ENCODE measurements at regions not wholly inside any gene's neighbourhood (a gene's known extent, or its start where the extent isn't known, plus 50 kb on each side); places are given as distances from the start of the nearest gene placed in this dataset.

GRCh38 chr6:166027761-166028160 lies 139.9 kb downstream of the TBXT start:
- DNase-seq (ENCODE audit: low read depth) = no peak
- TF ChIP-seq, protein P1, sequence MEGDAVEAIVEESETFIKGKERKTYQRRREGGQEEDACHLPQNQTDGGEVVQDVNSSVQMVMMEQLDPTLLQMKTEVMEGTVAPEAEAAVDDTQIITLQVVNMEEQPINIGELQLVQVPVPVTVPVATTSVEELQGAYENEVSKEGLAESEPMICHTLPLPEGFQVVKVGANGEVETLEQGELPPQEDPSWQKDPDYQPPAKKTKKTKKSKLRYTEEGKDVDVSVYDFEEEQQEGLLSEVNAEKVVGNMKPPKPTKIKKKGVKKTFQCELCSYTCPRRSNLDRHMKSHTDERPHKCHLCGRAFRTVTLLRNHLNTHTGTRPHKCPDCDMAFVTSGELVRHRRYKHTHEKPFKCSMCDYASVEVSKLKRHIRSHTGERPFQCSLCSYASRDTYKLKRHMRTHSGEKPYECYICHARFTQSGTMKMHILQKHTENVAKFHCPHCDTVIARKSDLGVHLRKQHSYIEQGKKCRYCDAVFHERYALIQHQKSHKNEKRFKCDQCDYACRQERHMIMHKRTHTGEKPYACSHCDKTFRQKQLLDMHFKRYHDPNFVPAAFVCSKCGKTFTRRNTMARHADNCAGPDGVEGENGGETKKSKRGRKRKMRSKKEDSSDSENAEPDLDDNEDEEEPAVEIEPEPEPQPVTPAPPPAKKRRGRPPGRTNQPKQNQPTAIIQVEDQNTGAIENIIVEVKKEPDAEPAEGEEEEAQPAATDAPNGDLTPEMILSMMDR (IDR thresholded peaks at IDR 0.05; ENCODE audit: control insufficient read depth, insufficient read depth, low read depth, low read length, missing control alignments) = no peak
- H3K4me3 ChIP-seq (ENCODE audit: control insufficient read depth, low read depth, low read length) = no peak overlapping the region

DNA sequence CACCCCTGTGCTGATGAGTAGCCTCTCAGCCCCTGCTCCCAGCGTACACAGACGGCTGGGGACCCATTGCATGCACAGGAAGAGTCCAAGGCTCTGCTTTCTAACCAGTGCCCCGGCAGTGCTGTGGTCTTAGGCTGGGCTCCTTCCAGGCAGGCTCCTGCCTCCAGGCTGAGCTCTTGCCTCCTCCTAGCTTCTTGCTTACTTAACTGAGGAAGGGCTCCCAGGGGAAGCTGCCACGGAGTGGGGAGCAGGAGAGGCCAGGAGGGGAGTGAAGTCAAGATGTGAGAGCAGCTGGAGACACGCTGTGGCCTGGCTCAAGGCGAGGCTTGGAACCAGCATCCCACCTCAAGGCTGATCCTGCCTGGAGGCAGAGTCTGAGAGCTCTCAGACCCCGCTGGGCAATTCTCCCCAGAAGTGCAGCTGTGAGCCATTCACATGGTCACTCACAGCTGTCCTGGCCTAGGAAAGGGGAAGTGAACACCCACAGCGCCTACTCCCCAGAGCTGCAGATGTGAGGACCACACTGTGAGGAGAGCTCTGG lies 141.0 kb downstream of the TBXT start:
- DNase-seq (ENCODE audit: low read depth) = no peak
- H3K4me3 ChIP-seq (ENCODE audit: control insufficient read depth, low read depth, low read length) = no peak overlapping the region
- TF ChIP-seq, protein P1 (IDR thresholded peaks at IDR 0.05; ENCODE audit: control insufficient read depth, insufficient read depth, low read depth, low read length, missing control alignments) = no peak

GRCh38 chr6:166025149-166025898 lies 142.3 kb downstream of the TBXT start:
- H3K4me3 ChIP-seq (ENCODE audit: control insufficient read depth, low read depth, low read length) = no peak overlapping the region
- TF ChIP-seq, protein P1 (IDR thresholded peaks at IDR 0.05; ENCODE audit: control insufficient read depth, insufficient read depth, low read depth, low read length, missing control alignments) = no peak
- DNase-seq (ENCODE audit: low read depth) = no peak

- TF ChIP-seq, protein P1 (IDR thresholded peaks at IDR 0.05; ENCODE audit: control insufficient read depth, insufficient read depth, low read depth, low read length, missing control alignments) = no peak
- DNase-seq (ENCODE audit: low read depth) = no peak
- no peak overlapping the region for H3K4me3 ChIP-seq (ENCODE audit: control insufficient read depth, low read depth, low read length)
These were observed 143.4 kb downstream of the TBXT start for GRCh38 chr6:166024252-166024651.

GRCh38 chr6:166023273-166023989 lies 144.2 kb downstream of the TBXT start:
- no peak overlapping the region for H3K4me3 ChIP-seq (ENCODE audit: control insufficient read depth, low read depth, low read length)
- TF ChIP-seq, protein P1 (IDR thresholded peaks at IDR 0.05; ENCODE audit: control insufficient read depth, insufficient read depth, low read depth, low read length, missing control alignments) = no peak
- no peak for DNase-seq (ENCODE audit: low read depth)

DNA sequence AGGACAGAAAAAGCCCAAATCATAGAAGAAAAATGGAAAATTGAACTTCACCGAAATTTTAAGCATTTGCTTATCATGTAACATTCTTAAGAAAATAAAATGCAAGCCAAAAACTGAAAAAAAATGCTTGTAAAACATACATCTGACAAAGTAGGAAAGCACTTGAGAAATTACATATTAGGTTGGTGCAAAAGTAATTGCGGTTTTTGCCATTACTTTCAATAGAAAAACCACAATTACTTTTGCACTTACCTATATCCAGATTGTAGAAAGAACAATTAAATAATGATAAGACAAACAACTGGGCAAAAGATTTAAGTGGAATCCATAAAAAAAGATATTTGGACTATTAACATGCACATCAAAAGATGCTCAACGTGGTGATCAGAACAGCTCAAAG lies 146.2 kb downstream of the TBXT start:
- no peak for DNase-seq (ENCODE audit: low read depth)

More for the DNA sequence above, 146.2 kb downstream of the TBXT start:
- TF ChIP-seq, protein P1 (IDR thresholded peaks at IDR 0.05; ENCODE audit: control insufficient read depth, insufficient read depth, low read depth, low read length, missing control alignments) = no peak
- H3K4me3 ChIP-seq (ENCODE audit: control insufficient read depth, low read depth, low read length) = no peak overlapping the region

Data from AG09309 (cell line).